Fibroblast of the aortic adventitia (primary cell): ENCODE measurements at regions not wholly inside any gene's neighbourhood (a gene's known extent, or its start where the extent isn't known, plus 50 kb on each side); places are given as distances from the start of the nearest gene placed in this dataset.

ENCODE experiments used
- DNase-seq: peaks from one replicate; pipeline ENCODE4 v3.0.0-alpha.2; 2010; ENCODE audit warnings: low read depth
- H3K4me3 ChIP-seq: 2 replicates; pipeline ENCODE4 v1.5.1; 2011; ENCODE audit warnings: low read depth, mild to moderate bottlenecking, control low read depth, low read length, moderate library complexity
- TF ChIP-seq, protein P1 (sequence below): IDR thresholded peaks from 2 replicates; pipeline ENCODE4 v1.5.1; 2011; ENCODE audit warnings: mild to moderate bottlenecking, low read length, control low read depth, inconsistent platforms; ENCODE audit not compliant: insufficient read depth

DNA sequence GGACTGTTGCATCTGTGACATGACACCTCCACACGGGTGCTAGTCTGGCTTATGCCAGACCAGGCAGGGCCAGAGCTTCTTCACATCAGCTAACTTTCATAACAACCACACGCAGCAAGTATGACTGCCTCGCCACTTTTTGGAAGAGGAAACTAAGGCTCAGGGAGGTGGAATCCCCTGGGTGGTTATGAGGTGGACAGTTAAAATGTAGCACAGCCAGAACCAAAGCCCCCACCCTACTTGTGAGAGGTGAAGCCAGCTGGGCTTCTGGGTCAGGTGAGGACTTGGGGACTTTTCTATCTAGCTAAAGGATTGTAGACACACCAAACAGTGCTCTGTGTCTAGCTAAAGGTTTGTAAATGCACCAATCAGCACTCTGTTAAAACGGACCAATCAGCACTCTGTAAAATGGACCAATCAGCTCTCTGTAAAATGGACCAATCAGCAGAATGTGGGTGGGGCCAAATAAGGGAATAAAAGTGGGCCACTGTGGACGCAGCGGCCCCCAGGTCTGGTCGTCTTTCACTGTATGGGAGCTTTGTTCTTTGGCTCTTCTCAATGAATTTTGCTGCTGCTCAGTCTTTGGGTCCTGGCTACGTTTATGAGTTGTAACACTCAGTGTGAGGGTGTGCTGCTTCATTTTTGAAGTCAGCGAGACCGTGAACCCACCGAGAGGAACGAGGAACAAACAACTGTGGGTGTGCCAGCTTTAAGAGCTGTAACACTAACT, 171.0 kb downstream of the PTPN20 start:
- TF ChIP-seq, protein P1, sequence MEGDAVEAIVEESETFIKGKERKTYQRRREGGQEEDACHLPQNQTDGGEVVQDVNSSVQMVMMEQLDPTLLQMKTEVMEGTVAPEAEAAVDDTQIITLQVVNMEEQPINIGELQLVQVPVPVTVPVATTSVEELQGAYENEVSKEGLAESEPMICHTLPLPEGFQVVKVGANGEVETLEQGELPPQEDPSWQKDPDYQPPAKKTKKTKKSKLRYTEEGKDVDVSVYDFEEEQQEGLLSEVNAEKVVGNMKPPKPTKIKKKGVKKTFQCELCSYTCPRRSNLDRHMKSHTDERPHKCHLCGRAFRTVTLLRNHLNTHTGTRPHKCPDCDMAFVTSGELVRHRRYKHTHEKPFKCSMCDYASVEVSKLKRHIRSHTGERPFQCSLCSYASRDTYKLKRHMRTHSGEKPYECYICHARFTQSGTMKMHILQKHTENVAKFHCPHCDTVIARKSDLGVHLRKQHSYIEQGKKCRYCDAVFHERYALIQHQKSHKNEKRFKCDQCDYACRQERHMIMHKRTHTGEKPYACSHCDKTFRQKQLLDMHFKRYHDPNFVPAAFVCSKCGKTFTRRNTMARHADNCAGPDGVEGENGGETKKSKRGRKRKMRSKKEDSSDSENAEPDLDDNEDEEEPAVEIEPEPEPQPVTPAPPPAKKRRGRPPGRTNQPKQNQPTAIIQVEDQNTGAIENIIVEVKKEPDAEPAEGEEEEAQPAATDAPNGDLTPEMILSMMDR: no peak
- no peak overlapping the region for H3K4me3 ChIP-seq
- no peak for DNase-seq

DNA sequence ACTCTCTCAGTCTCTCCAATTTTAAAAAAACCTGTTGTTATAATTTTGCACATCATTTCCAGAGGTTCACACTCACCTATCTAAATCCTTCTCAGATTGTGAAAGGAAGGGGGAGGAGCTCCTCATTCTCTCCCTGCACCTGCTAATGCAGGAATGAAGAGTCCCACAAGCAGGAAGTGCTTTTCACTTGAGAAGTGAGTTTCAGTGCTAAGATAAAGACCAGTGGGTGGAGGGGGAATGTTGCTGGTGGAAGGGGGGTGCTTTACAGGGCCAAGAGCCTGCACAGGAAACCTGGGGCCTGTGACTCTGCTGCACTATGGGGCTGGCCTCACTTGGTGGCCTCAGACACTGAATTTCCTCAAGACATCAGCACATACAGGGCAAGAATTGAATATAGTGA, 176.4 kb downstream of the PTPN20 start:
- no peak for DNase-seq
- TF ChIP-seq, protein P1: no peak
- H3K4me3 ChIP-seq: no peak overlapping the region

DNA sequence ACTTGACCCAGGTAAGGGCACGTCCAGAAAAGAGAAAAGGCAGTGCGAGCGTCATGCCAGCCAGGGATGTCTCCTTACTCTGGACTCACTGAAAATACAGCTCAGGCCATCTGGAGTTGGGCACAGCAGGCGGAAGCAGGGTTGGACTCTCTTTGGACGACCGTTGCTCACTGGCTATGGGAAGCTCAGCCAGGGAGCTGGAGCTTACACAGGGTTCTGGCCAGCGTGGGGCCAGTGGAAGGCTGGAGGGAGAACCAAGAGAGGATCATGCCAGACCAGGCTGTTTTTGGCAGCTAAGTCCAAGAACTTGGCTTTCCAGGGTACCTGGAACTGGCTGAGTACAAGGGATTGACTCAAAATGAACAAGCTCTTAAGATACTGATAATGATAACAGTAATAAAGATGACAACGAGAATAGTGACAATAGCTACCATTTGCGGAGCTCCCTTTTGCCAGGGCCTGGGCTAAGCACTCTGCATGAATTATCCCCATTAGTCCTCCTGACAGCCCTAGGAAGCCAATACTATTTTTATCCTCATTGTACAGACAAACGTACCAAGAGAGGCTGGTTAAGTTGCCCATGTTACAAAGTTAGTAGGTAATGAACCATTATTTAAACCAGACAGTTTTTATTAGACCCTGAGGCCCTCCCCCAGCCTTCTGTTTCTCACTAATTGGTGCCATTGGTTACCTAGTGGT, 177.6 kb downstream of the PTPN20 start:
- TF ChIP-seq, protein P1: no peak
- no peak overlapping the region for H3K4me3 ChIP-seq
- no peak for DNase-seq

DNA sequence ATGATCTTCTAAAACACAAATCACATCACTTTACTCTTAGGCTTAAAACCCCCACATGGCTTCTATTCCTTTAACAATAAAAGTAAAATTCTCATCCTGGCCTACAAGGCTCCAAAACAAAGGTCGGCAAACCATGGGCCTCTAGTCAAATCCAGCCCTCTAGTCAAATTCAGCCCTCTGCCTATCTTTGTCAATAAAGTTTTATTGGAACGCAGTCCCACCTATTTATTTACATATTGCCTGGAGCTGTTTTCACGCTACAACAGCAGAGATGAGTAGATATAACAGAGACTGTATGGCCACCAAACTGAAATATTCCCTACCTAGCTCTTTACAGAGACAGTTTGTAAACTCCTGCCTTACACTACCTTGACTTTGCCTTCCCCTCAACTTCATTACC, 178.8 kb downstream of the PTPN20 start:
- no peak overlapping the region for H3K4me3 ChIP-seq
- DNase-seq: no peak
- TF ChIP-seq, protein P1: no peak

DNA sequence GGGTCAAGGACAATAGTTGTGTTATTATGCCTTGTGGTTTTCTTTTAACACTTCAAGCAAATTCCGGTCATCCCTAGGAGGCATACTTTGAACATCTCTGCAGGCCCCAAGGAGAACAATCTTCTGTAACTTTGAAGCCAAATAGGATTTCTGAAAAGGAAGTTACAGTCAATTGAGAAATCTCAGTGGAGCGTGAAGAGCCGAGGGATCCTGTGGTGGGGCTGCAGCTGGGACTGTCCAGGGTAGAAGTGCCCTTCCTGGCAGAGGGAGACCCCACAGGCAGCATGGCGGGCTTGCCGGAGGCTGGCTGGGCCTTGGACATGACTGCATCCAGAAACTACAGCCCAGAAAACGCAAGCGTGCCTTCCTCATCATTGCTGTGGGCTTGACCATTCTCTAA, 179.7 kb downstream of the PTPN20 start:
- TF ChIP-seq, protein P1: no peak
- no peak overlapping the region for H3K4me3 ChIP-seq

DNA sequence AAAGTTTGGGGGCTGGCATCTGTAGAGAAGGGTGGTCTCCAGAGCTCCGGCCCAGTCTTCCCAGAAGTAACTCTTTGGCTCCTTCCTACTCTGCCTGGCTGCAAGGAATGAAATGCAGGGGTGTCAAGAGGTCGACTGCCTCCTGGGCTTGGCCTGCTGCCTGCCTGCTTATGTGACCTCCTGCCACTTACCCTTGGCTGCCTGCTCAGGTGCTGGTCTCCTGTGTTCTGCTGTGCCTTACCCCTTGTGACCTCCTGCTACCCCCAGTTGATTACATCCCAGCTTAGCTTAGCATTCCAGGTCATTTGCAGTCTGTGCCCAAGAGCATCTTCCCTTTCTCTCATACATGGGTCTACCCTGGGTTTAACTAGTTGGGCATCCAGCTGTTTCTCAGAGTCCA, 180.2 kb downstream of the PTPN20 start:
- TF ChIP-seq, protein P1: no peak
- no peak for DNase-seq
- H3K4me3 ChIP-seq: no peak overlapping the region

More for the DNA sequence above, 179.7 kb downstream of the PTPN20 start:
- no peak for DNase-seq
